ENCODE measurements at regions not wholly inside any gene's neighbourhood (a gene's known extent, or its start where the extent isn't known, plus 50 kb on each side); places are given as distances from the start of the nearest gene placed in this dataset.

- Histone ChIP-seq H3K36me3 (ENCODE audit: control insufficient read depth, insufficient read depth, low read length) (no peaks in the 10 kb centered on the region), H3K4me1 (ENCODE audit: control insufficient read depth, insufficient read depth, low read length) (no peaks in the 10 kb centered on the region), H3K27me3 (ENCODE audit: control insufficient read depth, insufficient read depth, low read length) (no peaks in the 10 kb centered on the region), H3K9me3 (ENCODE audit: control insufficient read depth, insufficient read depth, low read depth, low read length) (no peaks in the 10 kb centered on the region), H3K27ac (ENCODE audit: low read length) (no peak overlapping the region), H3K4me3 (ENCODE audit: low read depth in 2 of 2, low read length in 2 of 2) (no peak overlapping the region)
- TF ChIP-seq REST (IDR thresholded peaks at IDR 0.05; ENCODE audit: insufficient read depth in 1 of 2, low read depth in 2 of 2, low read length in 1 of 2) (no peak), SIN3A (IDR thresholded peaks at IDR 0.05; ENCODE audit: borderline replicate concordance, insufficient read depth, low read depth, low read length) (no peak), TCF7L2 (IDR thresholded peaks at IDR 0.05; ENCODE audit: low read depth, low read length) (no peak), CTCF (IDR thresholded peaks at IDR 0.05) (no peak), POLR2AphosphoS5 (IDR thresholded peaks at IDR 0.05; ENCODE audit: low read depth, low read length) (no peak)
- intact Hi-C loops (cut with micrococcal nuclease; ENCODE audit: unreplicated experiment) (no loop called here), in situ Hi-C loops (cut with HindIII; ENCODE audit: low pct_unique_long_range_greater_than_20kb, low sequenced_read_pairs) (no loop called here)
- ChIA-PET CTCF (no interaction called here), POLR2A (no interaction called here)
- no peak for DNase-seq (ENCODE audit: low read depth, low spot score)
- BruUV-seq (replicated peaks) = no TSS peak
- ATAC-seq = no peak
These were observed 63.1 kb downstream of the GLUD2 start for GRCh38 chrX:121110536-121110935.

- ChIA-PET POLR2A (no interaction called here), CTCF (no interaction called here)
These were observed 67.3 kb downstream of the GLUD2 start for GRCh38 chrX:121114691-121115090.

More at GRCh38 chrX:121114691-121115090, 67.3 kb downstream of the GLUD2 start:
- ATAC-seq (no peak), DNase-seq (ENCODE audit: low read depth, low spot score) (no peak)
- Histone ChIP-seq H3K9me3 (ENCODE audit: control insufficient read depth, insufficient read depth, low read depth, low read length) (no peaks in the 10 kb centered on the region), H3K36me3 (ENCODE audit: control insufficient read depth, insufficient read depth, low read length) (no peaks in the 10 kb centered on the region), H3K4me1 (ENCODE audit: control insufficient read depth, insufficient read depth, low read length) (no peaks in the 10 kb centered on the region), H3K27ac (ENCODE audit: low read length) (no peak overlapping the region), H3K27me3 (ENCODE audit: control insufficient read depth, insufficient read depth, low read length) (no peaks in the 10 kb centered on the region), H3K4me3 (ENCODE audit: low read depth in 2 of 2, low read length in 2 of 2) (no peak overlapping the region)
- in situ Hi-C loops (cut with HindIII; ENCODE audit: low pct_unique_long_range_greater_than_20kb, low sequenced_read_pairs) = no loop called here
- TF ChIP-seq SIN3A (IDR thresholded peaks at IDR 0.05; ENCODE audit: borderline replicate concordance, insufficient read depth, low read depth, low read length) (no peak), CTCF (IDR thresholded peaks at IDR 0.05) (no peak)
- intact Hi-C loops (cut with micrococcal nuclease; ENCODE audit: unreplicated experiment) = no loop called here
- BruUV-seq (replicated peaks) = no TSS peak

Data from Panc1 (cell line).